ENCODE measurements at regions not wholly inside any gene's neighbourhood (a gene's known extent, or its start where the extent isn't known, plus 50 kb on each side); places are given as distances from the start of the nearest gene placed in this dataset.

DNA sequence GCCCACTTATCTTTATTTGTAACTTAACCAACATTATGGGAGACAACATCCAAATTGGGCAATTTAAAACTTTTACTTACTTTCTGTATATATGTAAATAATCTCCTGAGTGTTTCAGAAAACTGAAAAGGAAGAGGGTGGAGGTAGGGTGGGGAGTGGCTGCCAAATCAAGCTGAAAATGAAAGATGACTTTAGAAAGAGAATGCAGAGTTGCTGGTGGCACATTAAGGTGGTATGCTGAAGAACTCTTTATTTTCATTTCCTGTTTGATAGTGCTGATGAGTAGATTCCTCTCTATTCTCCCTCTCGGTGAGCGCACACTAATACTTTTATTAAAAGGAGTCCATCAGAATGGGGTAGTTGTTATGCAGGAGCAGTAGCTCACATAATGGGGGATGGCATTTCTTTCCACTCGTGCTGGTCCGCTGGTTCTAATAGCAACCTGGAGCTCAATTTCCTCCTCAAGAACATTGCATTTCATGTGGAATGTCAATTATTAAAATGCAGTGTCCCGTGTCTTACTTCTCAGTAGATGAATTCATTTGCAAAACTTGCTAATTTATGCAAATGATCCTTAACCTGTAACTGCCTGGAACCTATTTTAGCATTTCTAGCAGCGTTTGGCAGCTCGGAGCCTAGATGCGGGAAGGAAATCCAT is 466.9 kb upstream of the HNRNPA3 start:
- H3K4me3 ChIP-seq = no peak overlapping the region
- no peaks in the 10 kb centered on the region for H3K27me3 ChIP-seq
- no peaks in the 10 kb centered on the region for H3K4me1 ChIP-seq
- ATAC-seq = no peak
- no peak for DNase-seq
- H3K27ac ChIP-seq = no peak overlapping the region
- TF ChIP-seq, protein P1, sequence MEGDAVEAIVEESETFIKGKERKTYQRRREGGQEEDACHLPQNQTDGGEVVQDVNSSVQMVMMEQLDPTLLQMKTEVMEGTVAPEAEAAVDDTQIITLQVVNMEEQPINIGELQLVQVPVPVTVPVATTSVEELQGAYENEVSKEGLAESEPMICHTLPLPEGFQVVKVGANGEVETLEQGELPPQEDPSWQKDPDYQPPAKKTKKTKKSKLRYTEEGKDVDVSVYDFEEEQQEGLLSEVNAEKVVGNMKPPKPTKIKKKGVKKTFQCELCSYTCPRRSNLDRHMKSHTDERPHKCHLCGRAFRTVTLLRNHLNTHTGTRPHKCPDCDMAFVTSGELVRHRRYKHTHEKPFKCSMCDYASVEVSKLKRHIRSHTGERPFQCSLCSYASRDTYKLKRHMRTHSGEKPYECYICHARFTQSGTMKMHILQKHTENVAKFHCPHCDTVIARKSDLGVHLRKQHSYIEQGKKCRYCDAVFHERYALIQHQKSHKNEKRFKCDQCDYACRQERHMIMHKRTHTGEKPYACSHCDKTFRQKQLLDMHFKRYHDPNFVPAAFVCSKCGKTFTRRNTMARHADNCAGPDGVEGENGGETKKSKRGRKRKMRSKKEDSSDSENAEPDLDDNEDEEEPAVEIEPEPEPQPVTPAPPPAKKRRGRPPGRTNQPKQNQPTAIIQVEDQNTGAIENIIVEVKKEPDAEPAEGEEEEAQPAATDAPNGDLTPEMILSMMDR (IDR thresholded peaks at IDR 0.05) = no peak
- intact Hi-C loops (cut with DNase I) = no loop called here
- no peaks in the 10 kb centered on the region for H3K36me3 ChIP-seq
- no peaks in the 10 kb centered on the region for H3K9me3 ChIP-seq

DNA sequence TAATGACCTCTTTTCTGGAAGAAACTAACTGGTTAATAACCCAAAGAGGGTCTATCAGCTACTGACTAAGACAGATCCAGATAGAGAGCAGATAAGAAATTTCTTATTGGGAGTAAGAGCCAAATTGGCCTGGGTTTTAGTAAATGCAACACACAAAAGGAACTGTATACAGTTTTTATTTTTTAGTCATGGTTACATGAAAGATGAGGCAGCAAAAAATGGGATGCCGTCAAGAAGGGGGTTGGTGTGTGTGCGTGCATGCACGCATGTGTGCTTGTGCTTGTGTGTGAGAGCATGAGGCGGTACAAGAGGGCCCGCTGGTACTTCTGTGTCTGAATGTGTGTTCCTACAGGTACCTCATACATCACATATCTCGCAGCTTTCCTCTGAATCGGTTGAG is 466.2 kb upstream of the HNRNPA3 start:
- ATAC-seq (no peak), DNase-seq (peak in 2 of 4 donors; percentile 32 to 68)
- Histone ChIP-seq H3K27me3 (no peaks in the 10 kb centered on the region), H3K4me3 (no peak overlapping the region), H3K27ac (no peak overlapping the region), H3K36me3 (no peaks in the 10 kb centered on the region), H3K4me1 (no peaks in the 10 kb centered on the region), H3K9me3 (no peaks in the 10 kb centered on the region)
- intact Hi-C loops (cut with DNase I) = no loop called here
- TF ChIP-seq, protein P1 (IDR thresholded peaks at IDR 0.05) = no peak

DNA sequence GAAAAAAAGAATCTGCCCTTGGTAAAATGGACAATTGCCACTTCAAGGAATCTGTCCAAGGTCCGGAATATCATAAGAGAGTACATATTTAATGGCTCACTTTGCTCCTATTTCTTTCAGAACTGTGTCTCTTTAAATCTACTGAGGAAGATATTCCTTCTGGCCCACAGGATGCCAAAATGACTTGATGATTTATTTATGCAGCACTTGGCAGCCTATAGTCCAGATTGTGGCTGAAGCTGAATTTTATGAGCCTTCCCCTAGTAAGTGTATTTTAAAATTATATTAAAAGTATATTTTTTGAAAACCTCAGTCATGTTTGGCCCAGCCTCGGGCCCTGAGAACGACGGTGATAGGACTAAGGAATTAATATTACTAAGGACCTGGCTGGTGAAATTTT is 465.1 kb upstream of the HNRNPA3 start:
- TF ChIP-seq, protein P1 (IDR thresholded peaks at IDR 0.05) = no peak
- no peak overlapping the region for H3K27ac ChIP-seq
- no peaks in the 10 kb centered on the region for H3K4me1 ChIP-seq
- intact Hi-C loops (cut with DNase I) = no loop called here
- no peaks in the 10 kb centered on the region for H3K9me3 ChIP-seq
- ATAC-seq (peak; percentile 29), DNase-seq (peak in 1 of 4 donors; percentile 44)
- H3K36me3 ChIP-seq = no peaks in the 10 kb centered on the region
- no peak overlapping the region for H3K4me3 ChIP-seq
- no peaks in the 10 kb centered on the region for H3K27me3 ChIP-seq

DNA sequence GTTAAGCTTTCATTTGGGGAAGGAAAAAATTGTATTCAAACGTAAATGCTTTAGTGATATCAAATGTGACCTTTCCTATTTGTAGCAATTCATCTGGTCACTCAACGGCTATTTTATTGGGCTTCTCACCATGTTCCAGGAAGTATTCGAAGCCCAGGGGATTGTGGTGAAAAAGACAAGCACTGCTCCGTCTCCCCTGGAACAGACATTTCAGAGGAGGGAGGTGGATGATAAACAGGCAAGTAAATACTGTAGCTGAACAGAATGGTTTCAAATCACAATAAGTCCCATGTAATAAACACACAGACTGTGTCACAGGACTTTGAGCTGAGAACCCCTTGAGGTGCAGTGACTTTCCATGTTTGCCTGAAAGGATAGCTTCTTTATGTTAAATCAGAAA is 464.7 kb upstream of the HNRNPA3 start:
- Histone ChIP-seq H3K36me3 (no peaks in the 10 kb centered on the region), H3K27me3 (no peaks in the 10 kb centered on the region), H3K4me3 (no peak overlapping the region), H3K9me3 (no peaks in the 10 kb centered on the region), H3K4me1 (no peaks in the 10 kb centered on the region), H3K27ac (no peak overlapping the region)
- TF ChIP-seq, protein P1 (IDR thresholded peaks at IDR 0.05) = no peak
- intact Hi-C loops (cut with DNase I) = no loop called here
- DNase-seq (no peak), ATAC-seq (no peak)

DNA sequence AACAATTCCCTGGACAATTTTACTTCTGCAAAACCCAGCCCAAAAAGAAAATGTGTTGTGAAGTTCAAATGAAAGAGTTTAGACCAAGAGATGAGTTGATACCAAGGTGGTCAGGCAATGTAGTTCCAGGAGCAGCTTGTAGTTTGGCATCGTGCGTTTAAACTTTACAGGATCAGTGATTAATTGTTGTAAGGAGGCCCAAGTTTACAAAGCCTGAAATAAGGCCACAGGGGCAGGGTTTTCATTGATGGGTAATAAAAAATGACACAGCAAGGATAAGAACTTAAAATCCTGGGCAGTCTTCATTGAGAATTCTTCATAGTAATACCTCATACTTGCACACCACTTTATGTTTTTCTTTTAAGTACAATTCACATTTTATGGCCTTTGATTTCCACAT is 463.9 kb upstream of the HNRNPA3 start:
- no peak overlapping the region for H3K27ac ChIP-seq
- DNase-seq = no peak
- intact Hi-C loops (cut with DNase I) = no loop called here
- H3K4me3 ChIP-seq = no peak overlapping the region
- H3K27me3 ChIP-seq = no peaks in the 10 kb centered on the region
- ATAC-seq = no peak
- no peaks in the 10 kb centered on the region for H3K9me3 ChIP-seq
- TF ChIP-seq, protein P1 (IDR thresholded peaks at IDR 0.05) = no peak
- H3K4me1 ChIP-seq = no peaks in the 10 kb centered on the region
- H3K36me3 ChIP-seq = no peaks in the 10 kb centered on the region

All from left lung (tissue), 4 donors.